ENCODE measurements at regions not wholly inside any gene's neighbourhood (a gene's known extent, or its start where the extent isn't known, plus 50 kb on each side); places are given as distances from the start of the nearest gene placed in this dataset.

- DNase-seq (ENCODE audit: low read depth) = no peak
Observed at GRCh38 chr10:104576611-104577010, 64.5 kb upstream of the SORCS3 start.

- DNase-seq (ENCODE audit: low read depth) = no peak
Observed at GRCh38 chr10:104577163-104577562, 63.9 kb upstream of the SORCS3 start.

- no peak for DNase-seq (ENCODE audit: low read depth)
Observed at GRCh38 chr10:104577861-104578521, 63.1 kb upstream of the SORCS3 start.

- no peak for DNase-seq (ENCODE audit: low read depth)
Observed at GRCh38 chr10:104578671-104579070, 62.4 kb upstream of the SORCS3 start.

GRCh38 chr10:104579136-104579535 is 62.0 kb upstream of the SORCS3 start:
- no peak for DNase-seq (ENCODE audit: low read depth)

GRCh38 chr10:104580321-104580720 is 60.8 kb upstream of the SORCS3 start:
- DNase-seq (ENCODE audit: low read depth) = no peak

GRCh38 chr10:104580774-104581675 is 60.1 kb upstream of the SORCS3 start:
- peak; percentile 52 for DNase-seq (ENCODE audit: low read depth)

GRCh38 chr10:104581884-104582601 is 59.0 kb upstream of the SORCS3 start:
- DNase-seq (ENCODE audit: low read depth) = no peak

GRCh38 chr10:104582602-104582951 is 58.5 kb upstream of the SORCS3 start:
- no peak for DNase-seq (ENCODE audit: low read depth)

GRCh38 chr10:104582966-104583365 is 58.1 kb upstream of the SORCS3 start:
- DNase-seq (ENCODE audit: low read depth) = no peak

GRCh38 chr10:104584541-104584940 is 56.5 kb upstream of the SORCS3 start:
- DNase-seq (ENCODE audit: low read depth) = no peak

- DNase-seq (ENCODE audit: low read depth) = no peak
Observed at GRCh38 chr10:104587751-104588150, 53.3 kb upstream of the SORCS3 start.

GRCh38 chr10:104589431-104589830 is 51.7 kb upstream of the SORCS3 start:
- DNase-seq (ENCODE audit: low read depth) = no peak

GRCh38 chr10:104589871-104590270 is 51.2 kb upstream of the SORCS3 start:
- DNase-seq (ENCODE audit: low read depth) = no peak

Data from stimulated activated CD4-positive, alpha-beta T cell treated with anti-CD3 and anti-CD28 coated beads, Interleukin-2, amount 100 ng/mL, for 4 hours (primary cell).